COLO668 (cell line): ENCODE measurements at regions not wholly inside any gene's neighbourhood (a gene's known extent, or its start where the extent isn't known, plus 50 kb on each side); places are given as distances from the start of the nearest gene placed in this dataset.
"Not testable (repeated sequence)": the region's sequence is repeated elsewhere in the genome, so short reads cannot be mapped to it uniquely, and the experiment has no call there.

ENCODE experiments used
- DNase-seq: peaks from one replicate; lab custom pipeline; 2025; ENCODE audit not compliant: unreplicated experiment; lab: John Stamatoyannopoulos, UW

GRCh38 chr2:160583813-160584537, 90.4 kb upstream of the RBMS1 start:
- DNase-seq: no peak

- DNase-seq: no peak
Observed at GRCh38 chr2:160584972-160585494, 91.4 kb upstream of the RBMS1 start.

- no peak for DNase-seq
Observed at GRCh38 chr2:160590664-160591063, 97.1 kb upstream of the RBMS1 start.

GRCh38 chr2:160592401-160592800, 98.8 kb upstream of the RBMS1 start:
- DNase-seq: no peak

GRCh38 chr2:160592993-160593392, 99.4 kb upstream of the RBMS1 start:
- DNase-seq: no peak

- no peak for DNase-seq
Observed at GRCh38 chr2:160596441-160596840, 102.8 kb upstream of the RBMS1 start.

GRCh38 chr2:160600437-160600836, 106.8 kb upstream of the RBMS1 start:
- not testable (repeated sequence) for DNase-seq

GRCh38 chr2:160602073-160602472, 108.5 kb upstream of the RBMS1 start:
- no peak for DNase-seq

GRCh38 chr2:160603771-160604510, 110.3 kb upstream of the RBMS1 start:
- no peak for DNase-seq

- DNase-seq: no peak
Observed at GRCh38 chr2:160606341-160606740, 112.7 kb upstream of the RBMS1 start.

- no peak for DNase-seq
Observed at GRCh38 chr2:160608599-160608998, 115.0 kb upstream of the RBMS1 start.

GRCh38 chr2:160609346-160609745, 115.7 kb upstream of the RBMS1 start:
- DNase-seq: no peak

- DNase-seq: no peak
Observed at GRCh38 chr2:160610041-160610440, 116.4 kb upstream of the RBMS1 start.

GRCh38 chr2:160612266-160612856, 118.8 kb upstream of the RBMS1 start:
- DNase-seq: no peak

GRCh38 chr2:160613466-160614153, 120.0 kb upstream of the RBMS1 start:
- no peak for DNase-seq

- DNase-seq: no peak
Observed at GRCh38 chr2:160614391-160614790, 120.8 kb upstream of the RBMS1 start.

GRCh38 chr2:160615706-160616105, 122.1 kb upstream of the RBMS1 start:
- no peak for DNase-seq

GRCh38 chr2:160616149-160616548, 122.5 kb upstream of the RBMS1 start:
- no peak for DNase-seq

GRCh38 chr2:160621748-160622147, 128.1 kb upstream of the RBMS1 start:
- DNase-seq: no peak

- peak; percentile 26 for DNase-seq
Observed at GRCh38 chr2:160628020-160628637, 134.5 kb upstream of the RBMS1 start.

GRCh38 chr2:160628811-160629210, 135.2 kb upstream of the RBMS1 start:
- DNase-seq: no peak
